Activated B cell treated with CpG ODN at 0.5 μM for 24 hours (primary cell): ENCODE measurements at regions not wholly inside any gene's neighbourhood (a gene's known extent, or its start where the extent isn't known, plus 50 kb on each side); places are given as distances from the start of the nearest gene placed in this dataset.
"Not testable (repeated sequence)": the region's sequence is repeated elsewhere in the genome, so short reads cannot be mapped to it uniquely, and the experiment has no call there.

ENCODE experiments used
- ATAC-seq: fragments of 200-7000 bp; cut with Tn5 transposase; one replicate; pipeline ENCODE4 v1.10.0; 2021; ENCODE audit warnings: low read depth, mild to moderate bottlenecking, moderate library complexity
- CTCF ChIA-PET: fragments of 350-600 bp; sonication (Branson Sonifier 250); formaldehyde crosslinking; loops from one replicate; lab custom pipeline; 2021; ENCODE audit warnings: antibody characterized with exemption; lab: Charles Lee
- POLR2A ChIA-PET: fragments of 350-600 bp; sonication (Branson Sonifier 250); formaldehyde crosslinking; loops from one replicate; lab custom pipeline; 2021; ENCODE audit warnings: antibody characterized with exemption; lab: Charles Lee
- DNase-seq: peaks from one replicate; pipeline ENCODE4 v3.0.0; 2022
- H3K27ac Mint-ChIP-seq: one replicate; pipeline ENCODE4 v1.8.0; 2020; ENCODE audit warnings: mixed read lengths
- H3K27me3 Mint-ChIP-seq: one replicate; pipeline ENCODE4 v1.8.0; 2021; ENCODE audit warnings: mixed read lengths
- H3K36me3 Mint-ChIP-seq: one replicate; pipeline ENCODE4 v1.8.0; 2021; ENCODE audit warnings: low read depth, mixed read lengths
- H3K4me1 Mint-ChIP-seq: one replicate; pipeline ENCODE4 v1.8.0; 2021; ENCODE audit warnings: mixed read lengths
- H3K4me3 Mint-ChIP-seq: one replicate; pipeline ENCODE4 v1.8.0; 2020; ENCODE audit warnings: mild to moderate bottlenecking, mixed read lengths
- H3K9me3 Mint-ChIP-seq: one replicate; pipeline ENCODE4 v1.8.0; 2020; ENCODE audit warnings: mixed read lengths
- intact Hi-C: fragments of 100-400 bp; cut with micrococcal nuclease; formaldehyde crosslinking; loops from one replicate; pipeline ENCODE4 v1.15.1; 2024
- TF ChIP-seq, protein P1 (sequence below): fragments of 200-600 bp; IDR thresholded peaks from one replicate; pipeline ENCODE4 v1.8.0; 2022; ENCODE audit warnings: antibody characterized with exemption, mild to moderate bottlenecking

DNA sequence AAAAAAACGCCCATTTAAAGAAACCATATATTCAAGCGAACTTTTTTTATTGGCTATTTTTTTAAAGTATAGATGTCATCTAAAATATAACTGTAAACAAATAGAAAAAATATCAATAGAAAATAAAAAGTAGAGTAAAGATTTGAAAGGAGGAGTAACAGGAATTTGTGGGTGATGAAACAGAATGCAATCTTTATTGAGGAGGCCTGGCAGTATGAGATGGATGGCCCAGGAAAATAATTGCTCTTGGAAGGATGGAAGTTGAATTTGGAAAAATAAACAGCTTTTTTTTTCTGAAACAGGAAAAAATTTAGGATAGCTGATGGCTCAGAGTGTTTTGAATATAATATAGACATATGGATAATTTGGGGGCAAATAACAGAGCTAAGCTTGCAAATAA is 219.0 kb downstream of the CASP12 start:
- ATAC-seq (no peak), DNase-seq (no peak)
- Mint-ChIP-seq H3K4me3 (no peak overlapping the region), H3K36me3 (no peaks in the 10 kb centered on the region), H3K27ac (no peak overlapping the region), H3K4me1 (no peaks in the 10 kb centered on the region), H3K9me3 (peaks cover 7% of the 10 kb centered on the region), H3K27me3 (no peaks in the 10 kb centered on the region)
- TF ChIP-seq, protein P1, sequence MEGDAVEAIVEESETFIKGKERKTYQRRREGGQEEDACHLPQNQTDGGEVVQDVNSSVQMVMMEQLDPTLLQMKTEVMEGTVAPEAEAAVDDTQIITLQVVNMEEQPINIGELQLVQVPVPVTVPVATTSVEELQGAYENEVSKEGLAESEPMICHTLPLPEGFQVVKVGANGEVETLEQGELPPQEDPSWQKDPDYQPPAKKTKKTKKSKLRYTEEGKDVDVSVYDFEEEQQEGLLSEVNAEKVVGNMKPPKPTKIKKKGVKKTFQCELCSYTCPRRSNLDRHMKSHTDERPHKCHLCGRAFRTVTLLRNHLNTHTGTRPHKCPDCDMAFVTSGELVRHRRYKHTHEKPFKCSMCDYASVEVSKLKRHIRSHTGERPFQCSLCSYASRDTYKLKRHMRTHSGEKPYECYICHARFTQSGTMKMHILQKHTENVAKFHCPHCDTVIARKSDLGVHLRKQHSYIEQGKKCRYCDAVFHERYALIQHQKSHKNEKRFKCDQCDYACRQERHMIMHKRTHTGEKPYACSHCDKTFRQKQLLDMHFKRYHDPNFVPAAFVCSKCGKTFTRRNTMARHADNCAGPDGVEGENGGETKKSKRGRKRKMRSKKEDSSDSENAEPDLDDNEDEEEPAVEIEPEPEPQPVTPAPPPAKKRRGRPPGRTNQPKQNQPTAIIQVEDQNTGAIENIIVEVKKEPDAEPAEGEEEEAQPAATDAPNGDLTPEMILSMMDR = no peak
- intact Hi-C loops = no loop called here
- CTCF ChIA-PET = no interaction called here
- POLR2A ChIA-PET = no interaction called here

DNA sequence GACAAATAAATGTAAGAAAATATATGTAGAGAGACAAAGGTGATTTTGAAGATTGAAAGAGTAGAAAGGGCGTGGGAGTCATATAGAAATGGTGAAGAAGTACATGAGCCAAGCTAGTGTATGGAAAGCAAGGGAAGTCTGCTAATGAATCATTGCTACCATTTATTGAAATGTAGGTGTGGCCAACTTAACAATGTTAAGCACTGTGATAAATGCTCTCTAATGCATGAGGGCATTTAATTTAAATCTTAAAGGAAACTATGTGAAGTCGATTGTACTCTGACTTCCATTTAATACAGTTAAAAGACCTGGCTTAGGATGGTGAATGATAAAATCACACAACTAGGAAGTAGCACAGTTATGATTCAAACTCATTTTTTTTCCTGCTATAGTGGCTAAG is 219.9 kb downstream of the CASP12 start:
- TF ChIP-seq, protein P1 = no peak
- Mint-ChIP-seq H3K27me3 (no peaks in the 10 kb centered on the region), H3K4me1 (no peaks in the 10 kb centered on the region), H3K4me3 (no peak overlapping the region), H3K27ac (no peak overlapping the region), H3K36me3 (no peaks in the 10 kb centered on the region), H3K9me3 (peaks cover 7% of the 10 kb centered on the region)
- CTCF ChIA-PET = no interaction called here
- intact Hi-C loops = no loop called here
- ATAC-seq = no peak
- POLR2A ChIA-PET = no interaction called here
- DNase-seq = no peak

DNA sequence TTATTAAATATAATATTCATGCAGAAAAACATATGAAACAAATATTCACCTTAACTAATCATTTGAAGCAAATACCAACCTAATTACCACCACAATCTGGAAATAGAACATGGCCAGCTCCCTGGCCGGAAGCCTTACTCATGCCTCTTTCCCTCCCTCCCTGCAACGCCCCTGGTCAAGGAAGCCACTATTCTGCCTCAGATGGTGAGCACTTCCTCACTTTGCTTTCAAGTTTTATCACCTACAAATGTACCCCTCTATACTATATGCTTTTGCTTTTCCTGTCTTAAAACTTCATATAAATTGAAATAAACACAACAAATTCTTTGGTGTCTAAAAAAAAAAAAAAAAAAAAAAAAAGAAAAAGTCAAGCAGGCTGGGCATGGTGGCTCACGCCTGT is 221.2 kb downstream of the CASP12 start:
- H3K9me3 Mint-ChIP-seq, DNase-seq: not testable (repeated sequence)

DNA sequence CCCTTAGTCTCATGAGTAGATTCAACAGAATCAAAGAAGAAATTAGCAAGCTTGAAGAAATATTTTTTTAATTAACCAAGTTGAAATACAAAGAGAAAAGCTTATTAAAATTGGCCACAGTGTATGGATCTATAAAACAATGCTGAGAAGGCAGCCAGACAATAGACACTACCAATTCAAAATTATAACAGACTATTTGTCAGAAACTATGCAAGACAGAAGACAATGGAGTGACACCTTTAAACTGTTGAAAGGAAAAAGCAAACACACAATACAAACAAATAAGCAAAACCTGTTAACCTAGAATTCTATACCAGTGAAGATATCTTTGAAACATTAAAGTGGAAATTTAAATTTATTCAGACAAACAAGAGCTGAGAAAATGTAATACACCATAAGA is 225.4 kb downstream of the CASP12 start:
- no peaks in the 10 kb centered on the region for H3K36me3 Mint-ChIP-seq
- H3K27me3 Mint-ChIP-seq = peaks cover 7% of the 10 kb centered on the region
- peaks cover 9% of the 10 kb centered on the region for H3K9me3 Mint-ChIP-seq
- TF ChIP-seq, protein P1 = no peak
- no peak overlapping the region for H3K27ac Mint-ChIP-seq
- ATAC-seq (no peak), DNase-seq (no peak)
- H3K4me3 Mint-ChIP-seq = no peak overlapping the region
- CTCF ChIA-PET = no interaction called here
- POLR2A ChIA-PET = no interaction called here
- no peaks in the 10 kb centered on the region for H3K4me1 Mint-ChIP-seq
- intact Hi-C loops = no loop called here

More for the DNA sequence above, 221.2 kb downstream of the CASP12 start:
- H3K27me3 Mint-ChIP-seq, H3K4me3 Mint-ChIP-seq, POLR2A ChIA-PET, H3K27ac Mint-ChIP-seq, ATAC-seq, H3K4me1 Mint-ChIP-seq, H3K36me3 Mint-ChIP-seq, CTCF ChIA-PET, intact Hi-C loops: not testable (repeated sequence)

DNA sequence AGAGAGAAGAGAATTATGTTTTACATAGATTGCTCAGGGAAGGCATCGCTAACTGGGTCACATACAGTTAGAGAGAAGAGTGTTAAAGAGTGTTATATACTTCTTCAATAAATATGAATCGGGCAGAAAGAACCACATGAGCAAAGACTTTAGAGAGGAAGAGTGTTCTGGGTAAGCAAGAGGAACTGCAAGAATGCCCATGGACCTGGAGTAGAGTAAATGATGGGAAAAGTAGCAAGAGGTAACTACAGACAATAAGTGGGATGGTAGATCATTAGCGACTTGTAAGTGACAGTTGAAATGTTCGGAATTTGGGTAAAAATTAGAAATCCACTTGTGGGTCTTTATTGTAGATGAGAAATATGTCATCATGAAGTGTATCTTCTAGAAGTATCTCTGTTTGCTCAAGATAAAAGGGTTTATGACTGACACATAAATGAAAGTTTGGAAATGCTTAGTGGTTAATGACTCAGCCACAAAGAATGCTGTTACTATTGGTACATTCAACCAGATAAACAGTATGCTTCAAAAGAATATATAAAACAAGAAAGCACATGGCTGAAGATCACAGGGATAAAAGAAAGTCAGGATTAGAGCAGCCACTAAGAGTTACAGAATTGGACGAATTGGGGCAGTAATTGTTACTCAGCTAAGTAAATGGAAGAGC is 229.3 kb downstream of the CASP12 start:
- ATAC-seq (no peak), DNase-seq (no peak)
- H3K4me1 Mint-ChIP-seq = no peaks in the 10 kb centered on the region
- intact Hi-C loops = no loop called here
- TF ChIP-seq, protein P1 = no peak
- H3K27ac Mint-ChIP-seq = no peak overlapping the region
- ChIA-PET CTCF (no interaction called here), POLR2A (no interaction called here)
- H3K9me3 Mint-ChIP-seq = peaks cover 2% of the 10 kb centered on the region
- no peak overlapping the region for H3K4me3 Mint-ChIP-seq
- peaks cover 10% of the 10 kb centered on the region for H3K27me3 Mint-ChIP-seq
- no peaks in the 10 kb centered on the region for H3K36me3 Mint-ChIP-seq

DNA sequence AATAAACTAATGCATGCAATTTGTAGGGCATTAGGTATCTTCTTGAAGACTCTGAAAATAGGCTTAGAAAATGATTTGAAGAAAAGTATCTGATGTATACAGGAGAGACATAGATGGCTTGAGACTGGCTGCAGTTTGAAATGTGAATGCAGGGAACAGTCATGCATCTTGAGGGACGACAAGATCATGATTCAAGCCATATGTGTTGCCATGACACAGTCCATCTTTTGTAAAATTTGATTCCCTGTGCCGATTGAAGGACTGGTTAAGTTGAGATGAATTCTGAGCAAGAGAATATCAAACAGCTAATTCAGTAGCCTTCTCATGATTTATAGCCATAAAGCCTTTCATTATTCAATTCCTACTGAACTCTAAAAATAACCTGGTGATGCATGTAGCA is 231.6 kb downstream of the CASP12 start:
- Mint-ChIP-seq H3K36me3 (no peaks in the 10 kb centered on the region), H3K4me3 (no peak overlapping the region), H3K4me1 (no peaks in the 10 kb centered on the region), H3K27me3 (peaks cover 7% of the 10 kb centered on the region), H3K9me3 (no peaks in the 10 kb centered on the region), H3K27ac (no peak overlapping the region)
- TF ChIP-seq, protein P1 = no peak
- POLR2A ChIA-PET = no interaction called here
- DNase-seq = no peak
- CTCF ChIA-PET = no interaction called here
- intact Hi-C loops = no loop called here
- no peak for ATAC-seq
